ENCODE measurements at regions not wholly inside any gene's neighbourhood (a gene's known extent, or its start where the extent isn't known, plus 50 kb on each side); places are given as distances from the start of the nearest gene placed in this dataset.

- TF ChIP-seq CTCF (IDR thresholded peaks at IDR 0.05) = no peak
- DNase-seq (no peak), ATAC-seq (no peak)
- H3K4me1 ChIP-seq = no peaks in the 10 kb centered on the region
- intact Hi-C loops (cut with DNase I) = no loop called here
- peaks cover 0 to 2% (median 0%) of the 10 kb centered on the region in 7 donors for H3K27me3 ChIP-seq
- no peak overlapping the region for H3K27ac ChIP-seq
- H3K4me3 ChIP-seq = no peak overlapping the region
- no peaks in the 10 kb centered on the region for H3K36me3 ChIP-seq
- WGBS, 2 donors = 83 to 86% methylated on average over 1 of the region's 1 CpG
- no peaks in the 10 kb centered on the region for H3K9me3 ChIP-seq
Measured at GRCh38 chr11:92796744-92797143, 172.7 kb upstream of the MTNR1B start.

GRCh38 chr11:92797874-92798273 is 171.6 kb upstream of the MTNR1B start:
- Histone ChIP-seq H3K36me3 (no peaks in the 10 kb centered on the region), H3K27me3 (peaks cover 0 to 2% (median 0%) of the 10 kb centered on the region in 7 donors), H3K4me1 (no peaks in the 10 kb centered on the region), H3K9me3 (no peaks in the 10 kb centered on the region), H3K27ac (no peak overlapping the region), H3K4me3 (no peak overlapping the region)
- no peak for TF ChIP-seq CTCF (IDR thresholded peaks at IDR 0.05)
- 96 to 97% methylated on average over 6 of the region's 6 CpGs for WGBS, 2 donors
- DNase-seq = no peak
- intact Hi-C loops (cut with DNase I) = no loop called here
- no peak for ATAC-seq

- ATAC-seq = no peak
- no peak for TF ChIP-seq CTCF (IDR thresholded peaks at IDR 0.05)
- intact Hi-C loops (cut with DNase I) = no loop called here
Measured at GRCh38 chr11:92801685-92802084, 167.8 kb upstream of the MTNR1B start.

DNA sequence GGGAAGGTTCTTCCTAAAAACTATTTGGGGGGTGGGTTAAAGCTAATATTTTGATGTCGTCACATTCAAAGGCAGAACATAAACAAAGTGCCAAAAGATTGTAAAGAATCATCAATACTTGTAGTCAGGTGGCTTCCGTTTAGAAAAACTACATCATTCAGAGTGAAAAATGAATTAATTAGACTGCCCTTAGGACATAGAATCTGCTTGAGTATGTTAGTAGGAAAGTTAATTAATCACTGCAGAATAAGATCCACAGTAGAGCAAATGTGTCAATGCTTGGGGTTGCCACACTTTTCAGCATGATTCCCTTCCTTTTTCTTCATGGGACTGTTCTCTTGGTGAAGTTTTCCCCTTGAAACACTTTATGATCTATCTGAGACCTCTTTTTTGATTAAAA is 166.8 kb upstream of the MTNR1B start:
- H3K27me3 ChIP-seq = no peaks in the 10 kb centered on the region
- no peaks in the 10 kb centered on the region for H3K4me1 ChIP-seq
- H3K9me3 ChIP-seq = no peaks in the 10 kb centered on the region
- H3K27ac ChIP-seq = no peak overlapping the region
- 83 to 91% methylated on average over 2 of the region's 2 CpGs for WGBS, 2 donors
- DNase-seq (no peak), ATAC-seq (no peak)
- no peak for TF ChIP-seq CTCF (IDR thresholded peaks at IDR 0.05)
- H3K4me3 ChIP-seq = no peak overlapping the region
- intact Hi-C loops (cut with DNase I) = no loop called here
- no peaks in the 10 kb centered on the region for H3K36me3 ChIP-seq

More at GRCh38 chr11:92801685-92802084, 167.8 kb upstream of the MTNR1B start:
- 86 to 88% methylated on average over 13 of the region's 13 CpGs for WGBS, 2 donors
- Histone ChIP-seq H3K4me1 (no peaks in the 10 kb centered on the region), H3K36me3 (no peaks in the 10 kb centered on the region), H3K27me3 (no peaks in the 10 kb centered on the region), H3K9me3 (no peaks in the 10 kb centered on the region), H3K27ac (no peak overlapping the region), H3K4me3 (no peak overlapping the region)
- DNase-seq = no peak

DNA sequence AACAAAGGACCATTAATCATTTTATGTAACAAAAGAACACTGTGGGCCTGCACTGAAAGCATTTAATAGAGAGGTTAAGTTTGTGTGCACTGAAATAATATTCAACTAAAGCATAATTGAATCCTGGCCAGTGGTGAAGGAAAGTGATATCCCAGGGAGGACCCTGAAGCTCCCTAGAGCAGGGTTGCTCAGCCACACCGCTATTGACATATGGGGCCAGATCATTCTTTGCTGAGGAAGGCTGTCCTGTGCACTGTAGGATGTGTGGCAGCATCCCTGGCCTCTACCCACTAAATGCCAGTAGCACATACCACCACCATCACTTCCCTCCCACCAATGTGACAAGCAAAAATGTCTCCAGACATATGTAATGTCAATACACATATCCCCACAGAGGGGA is 166.1 kb upstream of the MTNR1B start:
- Histone ChIP-seq H3K9me3 (no peaks in the 10 kb centered on the region), H3K4me1 (no peaks in the 10 kb centered on the region), H3K4me3 (no peak overlapping the region), H3K36me3 (no peaks in the 10 kb centered on the region), H3K27ac (no peak overlapping the region), H3K27me3 (no peaks in the 10 kb centered on the region)
- ATAC-seq (no peak), DNase-seq (no peak)
- WGBS, 2 donors = 85 to 89% methylated on average over 1 of the region's 1 CpG
- intact Hi-C loops (cut with DNase I) = no loop called here
- TF ChIP-seq CTCF (IDR thresholded peaks at IDR 0.05) = no peak
